CD4-positive, CD25-positive, alpha-beta regulatory T cell (primary cell): ENCODE measurements at regions not wholly inside any gene's neighbourhood (a gene's known extent, or its start where the extent isn't known, plus 50 kb on each side); places are given as distances from the start of the nearest gene placed in this dataset.
"Not testable (repeated sequence)": the region's sequence is repeated elsewhere in the genome, so short reads cannot be mapped to it uniquely, and the experiment has no call there.

Experiments
- ATAC-seq, 2 donors: fragments of 150-1000 bp; cut with Tn5 transposase; one replicate each; pipeline ENCODE4 v1.10.0; 2021; ENCODE audit warnings: low read depth in 2 of 2, moderate number of reproducible peaks in 2 of 2, moderate library complexity in 1 of 2
- DNase-seq, 3 donors: peaks; one replicate each; pipeline versions ENCODE4 v3.0.0 to v3.0.0-alpha.2; 2012 to 2022; ENCODE audit warnings: mixed read lengths in 1 of 3
- H3K27ac ChIP-seq: one replicate; pipeline ENCODE4 v1.7.0; 2013; ENCODE audit warnings: mild to moderate bottlenecking, low read length; ENCODE audit not compliant: insufficient read depth, poor library complexity, severe bottlenecking
- H3K27me3 ChIP-seq: one replicate; pipeline ENCODE4 v1.7.0; 2013; ENCODE audit warnings: low read length; ENCODE audit not compliant: control insufficient read depth, insufficient read depth
- H3K36me3 ChIP-seq: one replicate; pipeline ENCODE4 v1.7.0; 2013; ENCODE audit warnings: mild to moderate bottlenecking, low read length, moderate library complexity; ENCODE audit not compliant: control insufficient read depth, insufficient read depth
- H3K4me1 ChIP-seq: 2 replicates; pipeline ENCODE4 v1.7.0; 2013; ENCODE audit warnings: mild to moderate bottlenecking, low read length; ENCODE audit not compliant: insufficient read depth, control insufficient read depth, poor library complexity, severe bottlenecking
- H3K4me3 ChIP-seq: one replicate; pipeline ENCODE4 v1.7.0; 2013; ENCODE audit warnings: low read depth, mild to moderate bottlenecking, low read length, moderate library complexity
- H3K9me3 ChIP-seq, 2 experiments: 1 replicate in 1 of 2; 2 replicates in 1 of 2; pipeline ENCODE4 v1.7.0; 2013; ENCODE audit warnings: low read length in 2 of 2, mild to moderate bottlenecking in 1 of 2, moderate library complexity in 1 of 2; ENCODE audit not compliant: control insufficient read depth in 2 of 2
- H3K27ac Mint-ChIP-seq, 3 donors: one replicate each; pipeline ENCODE4 v1.8.0; 2020 to 2022; ENCODE audit warnings: mild to moderate bottlenecking in 3 of 3, mixed read lengths in 3 of 3, moderate library complexity in 2 of 3
- H3K27me3 Mint-ChIP-seq: one replicate; pipeline ENCODE4 v1.8.0; 2022; ENCODE audit warnings: mild to moderate bottlenecking, mixed read lengths
- H3K36me3 Mint-ChIP-seq: one replicate; pipeline ENCODE4 v1.8.0; 2020; ENCODE audit warnings: mixed read lengths
- H3K4me1 Mint-ChIP-seq, 4 donors: one replicate each; pipeline ENCODE4 v1.8.0; 2020 to 2022; ENCODE audit warnings: mixed read lengths in 4 of 4, mild to moderate bottlenecking in 1 of 4
- H3K4me3 Mint-ChIP-seq, 4 donors: one replicate each; pipeline ENCODE4 v1.8.0; 2020 to 2022; ENCODE audit warnings: mild to moderate bottlenecking in 4 of 4, mixed read lengths in 4 of 4, moderate library complexity in 3 of 4
- H3K9me3 Mint-ChIP-seq, 7 donors: one replicate each; pipeline ENCODE4 v1.8.0; 2020 to 2022; ENCODE audit warnings: mixed read lengths in 7 of 7, mild to moderate bottlenecking in 3 of 7, moderate library complexity in 2 of 7

DNA sequence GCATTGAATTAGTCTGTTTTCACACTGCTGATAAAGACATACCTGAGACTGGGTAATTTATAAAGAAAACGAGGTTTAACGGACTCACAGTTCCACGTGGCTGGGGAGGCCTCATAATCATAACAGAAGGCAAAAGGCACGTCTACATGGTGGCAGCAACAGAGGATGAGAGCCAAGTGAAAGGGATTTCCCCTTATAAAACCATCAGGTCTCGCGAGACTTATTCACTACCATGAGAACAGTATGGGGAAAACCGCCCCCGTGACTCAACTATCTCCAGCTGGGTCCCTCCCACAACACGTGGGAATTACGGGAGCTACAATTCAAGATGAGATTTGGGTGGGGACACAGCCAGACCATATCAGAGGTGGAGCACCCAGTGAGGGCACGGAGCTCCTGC is 442.0 kb upstream of the MYT1L start:
- not testable (repeated sequence) for H3K27me3 Mint-ChIP-seq, H3K36me3 ChIP-seq, H3K4me3 ChIP-seq, H3K4me3 Mint-ChIP-seq, DNase-seq, H3K9me3 ChIP-seq, ATAC-seq, H3K27ac Mint-ChIP-seq, H3K27ac ChIP-seq, H3K36me3 Mint-ChIP-seq, H3K27me3 ChIP-seq, H3K4me1 Mint-ChIP-seq, H3K9me3 Mint-ChIP-seq, H3K4me1 ChIP-seq

DNA sequence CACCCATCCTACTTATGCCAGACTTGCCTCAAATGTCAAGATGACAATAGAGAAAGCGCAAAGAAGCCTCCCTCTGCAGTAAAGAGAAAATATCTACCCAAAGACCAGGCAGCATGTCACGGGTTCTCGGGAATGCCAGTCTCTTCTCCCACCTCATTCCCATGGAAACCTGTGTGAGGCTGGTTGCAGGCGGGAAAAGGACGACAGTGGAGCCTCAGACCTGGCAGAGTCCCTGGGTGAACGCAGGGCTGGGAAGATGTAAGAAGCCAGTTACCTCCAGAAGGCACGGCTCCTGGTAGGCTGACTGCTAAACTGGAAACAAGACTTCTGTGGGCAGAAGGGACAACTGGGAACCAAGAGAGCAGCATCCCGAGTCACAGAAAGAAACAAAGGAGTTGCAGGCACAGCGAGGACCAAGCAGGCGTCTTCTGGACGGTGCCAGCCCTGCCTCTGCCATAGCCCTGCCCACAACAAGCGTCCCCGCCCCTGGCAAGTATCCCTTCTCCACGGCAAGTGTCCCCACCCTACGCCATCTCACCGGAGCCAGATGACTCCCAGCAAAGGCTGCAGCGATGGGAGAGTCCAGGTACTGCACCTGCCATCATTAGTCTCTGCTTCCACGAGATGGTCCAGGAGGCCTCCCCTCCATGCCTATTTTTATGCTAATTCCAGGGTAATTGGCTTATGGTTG is 440.8 kb upstream of the MYT1L start:
- Histone ChIP-seq H3K9me3 (no peaks in the 10 kb centered on the region), H3K4me3 (no peak overlapping the region), H3K27me3 (no peaks in the 10 kb centered on the region), H3K27ac (no peak overlapping the region), H3K36me3 (no peaks in the 10 kb centered on the region), H3K4me1 (no peaks in the 10 kb centered on the region)
- Mint-ChIP-seq H3K4me3 (no peak overlapping the region), H3K4me1 (no peaks in the 10 kb centered on the region), H3K27me3 (no peaks in the 10 kb centered on the region), H3K9me3 (peaks cover 0 to 7% (median 0%) of the 10 kb centered on the region in 7 donors), H3K36me3 (no peaks in the 10 kb centered on the region), H3K27ac (no peak overlapping the region)
- DNase-seq, result no peak
- ATAC-seq, result no peak

DNA sequence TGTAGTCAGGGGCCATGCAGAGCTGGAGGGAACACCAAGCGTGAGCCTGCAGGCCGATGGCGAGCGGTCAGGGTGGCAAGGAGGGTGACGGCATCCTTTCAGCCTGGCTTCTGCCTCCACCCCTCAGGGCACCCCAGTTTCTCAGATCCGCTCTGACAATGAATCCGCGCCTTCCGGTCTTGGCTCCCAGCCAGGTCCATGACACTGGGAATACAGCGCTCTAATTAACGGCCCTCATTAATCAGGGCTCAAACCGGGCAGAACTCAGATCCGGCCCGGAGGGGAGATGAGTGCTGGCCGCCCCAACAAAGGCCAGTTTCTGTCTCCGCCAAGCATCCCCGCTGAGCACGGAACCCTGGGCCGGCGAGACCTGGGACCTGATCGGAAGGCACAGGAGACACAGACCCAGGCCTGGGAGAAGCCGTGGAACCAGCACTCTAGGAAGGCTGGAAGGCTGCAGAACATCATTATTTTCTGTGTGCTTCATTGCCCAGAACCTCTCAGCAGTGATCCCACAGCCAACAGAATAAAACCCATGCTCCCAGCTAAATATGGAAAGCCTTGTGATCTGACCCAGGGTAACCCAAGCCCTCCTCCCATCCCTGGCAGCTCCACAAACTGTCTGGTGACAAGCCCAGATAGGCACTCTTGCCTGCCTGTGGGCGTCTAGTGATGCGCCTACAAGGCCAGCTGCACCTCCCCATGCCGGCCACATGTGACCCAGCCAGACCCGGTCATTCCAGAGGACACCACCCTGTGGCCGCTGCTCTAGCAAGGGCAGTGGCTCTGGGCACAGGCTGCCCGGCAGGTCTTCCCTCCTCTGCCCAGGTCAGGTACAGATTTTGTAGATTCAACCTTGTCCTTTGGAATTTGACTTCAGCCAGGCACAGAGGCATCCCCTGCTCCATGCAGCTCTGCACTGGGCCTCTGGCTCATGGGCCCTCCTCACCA is 438.7 kb upstream of the MYT1L start:
- Histone ChIP-seq H3K36me3 (no peaks in the 10 kb centered on the region), H3K27me3 (no peaks in the 10 kb centered on the region), H3K4me1 (no peaks in the 10 kb centered on the region), H3K9me3 (no peaks in the 10 kb centered on the region), H3K4me3 (no peak overlapping the region), H3K27ac (no peak overlapping the region)
- Mint-ChIP-seq H3K27me3 (no peaks in the 10 kb centered on the region), H3K9me3 (peaks cover 0 to 4% (median 0%) of the 10 kb centered on the region in 7 donors), H3K36me3 (no peaks in the 10 kb centered on the region), H3K4me3 (no peak overlapping the region), H3K27ac (no peak overlapping the region), H3K4me1 (no peaks in the 10 kb centered on the region)
- no peak for DNase-seq
- no peak for ATAC-seq

DNA sequence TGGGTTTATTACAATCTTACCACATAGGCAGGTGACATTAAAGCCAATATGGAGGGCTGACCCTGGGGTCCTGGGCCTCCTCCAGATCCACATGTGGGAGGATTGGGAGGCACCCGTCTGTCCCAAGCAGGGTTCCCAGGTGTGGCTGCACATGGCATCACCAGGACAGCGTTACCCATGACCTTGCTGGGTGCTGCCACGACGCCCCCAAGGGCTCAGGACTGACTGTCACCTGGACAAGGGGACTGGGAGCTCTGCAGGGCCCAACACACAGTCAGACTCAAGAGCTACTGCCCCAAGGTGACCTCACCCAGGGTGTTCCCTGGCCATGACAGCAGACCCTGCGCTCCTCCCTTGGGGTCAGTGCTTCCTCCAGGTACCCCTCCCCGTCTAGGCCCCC is 437.4 kb upstream of the MYT1L start:
- H3K36me3 ChIP-seq, result no peaks in the 10 kb centered on the region
- Mint-ChIP-seq H3K4me1 (no peaks in the 10 kb centered on the region), H3K27me3 (no peaks in the 10 kb centered on the region), H3K36me3 (no peaks in the 10 kb centered on the region), H3K27ac (no peak overlapping the region), H3K9me3 (no peaks in the 10 kb centered on the region), H3K4me3 (no peak overlapping the region)
- H3K9me3 ChIP-seq, result no peaks in the 10 kb centered on the region
- DNase-seq (no peak), ATAC-seq (no peak)
- no peaks in the 10 kb centered on the region for H3K4me1 ChIP-seq
- H3K27ac ChIP-seq, result no peak overlapping the region
- no peak overlapping the region for H3K4me3 ChIP-seq
- no peaks in the 10 kb centered on the region for H3K27me3 ChIP-seq

DNA sequence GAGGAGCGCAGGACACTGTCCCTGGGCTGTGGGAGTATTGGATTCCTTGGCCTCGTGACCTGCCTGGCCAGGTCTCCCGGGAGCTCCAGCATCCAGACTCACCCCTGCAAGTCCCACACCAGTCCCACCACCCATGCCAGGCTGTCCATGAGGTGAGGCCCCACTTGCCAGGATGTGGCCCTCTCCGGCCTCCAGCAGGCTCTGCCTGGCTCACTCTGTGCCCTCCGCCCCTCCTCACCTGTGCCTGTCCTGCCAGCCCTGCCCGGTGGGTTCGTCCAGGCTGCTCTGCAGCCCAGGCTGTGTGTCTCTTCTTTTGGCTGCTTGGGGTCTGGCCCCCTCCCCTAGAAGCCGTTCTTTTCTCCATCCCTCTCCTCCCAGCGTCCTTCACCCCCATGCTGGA is 436.8 kb upstream of the MYT1L start:
- Mint-ChIP-seq H3K27ac (no peak overlapping the region), H3K4me1 (no peaks in the 10 kb centered on the region), H3K9me3 (no peaks in the 10 kb centered on the region), H3K4me3 (no peak overlapping the region), H3K36me3 (no peaks in the 10 kb centered on the region), H3K27me3 (no peaks in the 10 kb centered on the region)
- Histone ChIP-seq H3K9me3 (no peaks in the 10 kb centered on the region), H3K27me3 (no peaks in the 10 kb centered on the region), H3K36me3 (no peaks in the 10 kb centered on the region), H3K4me3 (no peak overlapping the region), H3K4me1 (no peaks in the 10 kb centered on the region), H3K27ac (no peak overlapping the region)
- no peak for ATAC-seq
- DNase-seq, result no peak

DNA sequence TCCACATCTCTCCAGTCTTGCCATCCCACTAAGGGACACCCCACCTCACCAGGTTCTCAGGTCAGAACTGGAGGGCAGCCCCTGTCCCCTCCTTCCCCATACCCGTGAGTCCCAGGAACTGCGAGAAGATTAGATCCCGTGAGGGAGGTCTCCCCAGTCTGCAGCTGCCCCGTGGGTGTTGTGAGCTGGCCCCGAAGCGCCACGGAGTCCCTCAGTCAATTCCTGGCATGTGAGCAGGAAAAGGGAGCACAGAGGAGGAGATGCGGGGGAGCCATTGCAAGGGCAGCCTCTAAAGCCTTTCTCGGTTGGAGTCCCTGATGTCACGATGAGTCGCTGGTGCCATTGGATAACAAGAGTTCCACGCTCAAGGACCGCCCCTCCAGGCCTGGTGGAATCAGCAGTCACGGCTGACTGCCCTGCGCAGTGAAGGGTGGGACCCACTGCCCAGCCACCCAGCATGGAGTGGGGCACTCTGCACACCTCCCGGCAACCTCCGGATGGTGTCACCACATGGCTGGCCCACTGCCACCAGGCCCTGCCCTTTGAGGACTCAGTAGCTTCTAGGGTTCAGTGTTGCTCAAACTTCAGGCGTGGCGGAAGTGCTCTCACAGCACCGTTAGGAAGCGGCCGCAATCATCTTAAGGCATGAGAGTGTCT is 434.9 kb upstream of the MYT1L start:
- no peaks in the 10 kb centered on the region for H3K36me3 ChIP-seq
- Mint-ChIP-seq H3K27ac (no peak overlapping the region), H3K36me3 (no peaks in the 10 kb centered on the region), H3K27me3 (no peaks in the 10 kb centered on the region), H3K4me1 (no peaks in the 10 kb centered on the region), H3K4me3 (no peak overlapping the region), H3K9me3 (peaks cover 0 to 1% (median 0%) of the 10 kb centered on the region in 7 donors)
- DNase-seq (no peak), ATAC-seq (no peak)
- no peaks in the 10 kb centered on the region for H3K9me3 ChIP-seq
- no peak overlapping the region for H3K4me3 ChIP-seq
- no peak overlapping the region for H3K27ac ChIP-seq
- no peaks in the 10 kb centered on the region for H3K4me1 ChIP-seq
- H3K27me3 ChIP-seq, result no peaks in the 10 kb centered on the region

DNA sequence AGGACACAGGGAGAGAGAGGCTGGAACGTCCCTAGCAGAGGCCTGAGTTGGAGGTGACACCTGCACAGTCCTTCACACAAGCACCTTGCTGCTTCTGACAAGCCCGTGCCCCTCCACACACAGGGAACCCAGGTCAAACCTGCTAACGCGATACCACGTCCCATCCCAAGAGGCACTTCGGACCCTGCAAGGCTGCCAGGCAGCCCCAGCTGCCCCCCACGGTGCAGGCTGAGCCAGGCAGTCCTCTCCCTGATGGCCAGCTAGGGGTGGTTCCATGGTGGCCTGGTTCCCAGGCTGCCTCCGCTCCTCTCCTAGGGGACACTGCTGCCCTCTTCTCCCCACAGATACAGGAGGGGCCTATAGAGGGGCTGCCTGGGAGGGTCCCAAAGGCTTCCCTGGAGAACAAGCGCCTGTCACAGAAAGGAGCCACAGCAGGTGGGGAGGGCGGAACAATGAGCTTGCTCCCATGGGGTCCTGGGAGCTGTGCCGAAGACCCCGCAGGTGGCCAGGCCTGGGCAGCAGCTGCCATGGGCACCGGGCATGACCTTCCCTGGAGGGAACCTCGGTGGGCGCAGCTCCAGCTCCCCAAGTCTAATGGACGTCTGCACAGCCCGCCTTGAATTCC is 434.2 kb upstream of the MYT1L start:
- H3K27me3 Mint-ChIP-seq, result no peaks in the 10 kb centered on the region
- H3K36me3 Mint-ChIP-seq, result no peaks in the 10 kb centered on the region
- Histone ChIP-seq H3K27ac (no peak overlapping the region), H3K4me3 (no peak overlapping the region), H3K36me3 (no peaks in the 10 kb centered on the region), H3K4me1 (no peaks in the 10 kb centered on the region), H3K27me3 (no peaks in the 10 kb centered on the region), H3K9me3 (no peaks in the 10 kb centered on the region)
- no peaks in the 10 kb centered on the region for H3K4me1 Mint-ChIP-seq
- H3K9me3 Mint-ChIP-seq, result peaks cover 0 to 3% (median 0%) of the 10 kb centered on the region in 7 donors
- H3K27ac Mint-ChIP-seq, result no peak overlapping the region
- no peak for ATAC-seq
- no peak overlapping the region for H3K4me3 Mint-ChIP-seq
- no peak for DNase-seq
